Thyroid gland (tissue), 4 donors: ENCODE measurements at regions not wholly inside any gene's neighbourhood (a gene's known extent, or its start where the extent isn't known, plus 50 kb on each side); places are given as distances from the start of the nearest gene placed in this dataset.

Experiments
- DNase-seq, 2 donors: peaks; one replicate each; pipeline ENCODE4 v3.0.0-alpha.2; 2019
- H3K27ac ChIP-seq, 3 donors: fragments of 200-600 bp; sonication (generic); 1 replicate in 2 of 3; 2 replicates in 1 of 3; pipeline ENCODE4 v1.5.1; 2016 to 2019; ENCODE audit warnings: mild to moderate bottlenecking in 1 of 3, moderate library complexity in 1 of 3
- H3K27me3 ChIP-seq: fragments of 200-600 bp; sonication (generic); one replicate; pipeline ENCODE4 v1.5.1; 2019
- H3K36me3 ChIP-seq, 2 donors: fragments of 200-600 bp; sonication (generic); one replicate each; pipeline ENCODE4 v1.5.1; 2016 to 2019
- H3K4me1 ChIP-seq, 2 donors: fragments of 200-600 bp; sonication (generic); one replicate each; pipeline ENCODE4 v1.5.1; 2017 to 2019
- H3K4me3 ChIP-seq, 3 donors: fragments of 200-600 bp; sonication (generic); replicated peaks in 1 of 3; 1 replicate in 2 of 3; 2 replicates in 1 of 3; pipeline ENCODE4 v1.5.1; 2016; ENCODE audit warnings: mild to moderate bottlenecking in 1 of 3
- H3K9me3 ChIP-seq: fragments of 200-600 bp; sonication (generic); one replicate; pipeline ENCODE4 v1.5.1; 2017
- POLR2A ChIP-seq, 2 donors: fragments of 450-650 bp; IDR thresholded peaks; one replicate each; pipeline ENCODE4 v1.6.1; 2017; ENCODE audit warnings: antibody characterized with exemption in 2 of 2, mild to moderate bottlenecking in 2 of 2, moderate library complexity in 1 of 2
- WGBS, 2 donors: methylation state at CpG; one replicate each; pipeline ENCODE4 v1.1.5; 2017; 5-methylcytosine and 5-hydroxymethylcytosine counted together
- intact Hi-C: fragments of 100-400 bp; cut with DNase I; formaldehyde crosslinking; loops from one replicate; pipeline ENCODE4 v1.15.1; 2023
- TF ChIP-seq, protein P1 (sequence below), 6 experiments: fragments of 200-600 bp in 3 of 6; fragments of 450-650 bp in 3 of 6; sonication (generic) in 3 of 6; IDR thresholded peaks; one replicate each; pipeline ENCODE4 v1.5.1; 2016 to 2019; ENCODE audit warnings: antibody characterized with exemption in 6 of 6, mild to moderate bottlenecking in 2 of 6, inconsistent platforms in 1 of 6, moderate library complexity in 1 of 6

DNA sequence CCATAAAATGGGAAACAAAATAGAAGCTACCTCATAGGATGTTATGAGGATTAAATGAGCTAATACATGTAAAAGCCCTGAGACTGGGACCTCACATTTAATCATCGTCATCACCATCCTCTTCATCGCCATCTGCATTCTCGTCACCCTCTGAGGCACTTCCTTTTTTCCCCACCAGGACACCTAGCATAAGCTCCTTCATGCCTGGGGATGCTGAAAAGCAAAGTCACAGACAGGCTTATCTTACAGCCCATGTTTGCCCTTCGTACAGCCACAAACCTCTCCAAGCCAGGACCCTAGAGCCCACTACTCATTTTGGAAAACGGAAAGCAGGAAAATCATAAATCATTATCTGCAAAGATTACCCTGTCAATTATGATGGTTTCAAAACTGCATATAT, 249.6 kb downstream of the GPAM start:
- Histone ChIP-seq H3K9me3 (no peaks in the 10 kb centered on the region), H3K27ac (no peak overlapping the region), H3K36me3 (no peaks in the 10 kb centered on the region), H3K4me3 (no peak overlapping the region), H3K4me1 (no peaks in the 10 kb centered on the region), H3K27me3 (no peaks in the 10 kb centered on the region)
- 82 to 84% methylated on average over 5 of the region's 5 CpGs for WGBS, 2 donors
- intact Hi-C loops: no loop called here
- TF ChIP-seq, protein P1, sequence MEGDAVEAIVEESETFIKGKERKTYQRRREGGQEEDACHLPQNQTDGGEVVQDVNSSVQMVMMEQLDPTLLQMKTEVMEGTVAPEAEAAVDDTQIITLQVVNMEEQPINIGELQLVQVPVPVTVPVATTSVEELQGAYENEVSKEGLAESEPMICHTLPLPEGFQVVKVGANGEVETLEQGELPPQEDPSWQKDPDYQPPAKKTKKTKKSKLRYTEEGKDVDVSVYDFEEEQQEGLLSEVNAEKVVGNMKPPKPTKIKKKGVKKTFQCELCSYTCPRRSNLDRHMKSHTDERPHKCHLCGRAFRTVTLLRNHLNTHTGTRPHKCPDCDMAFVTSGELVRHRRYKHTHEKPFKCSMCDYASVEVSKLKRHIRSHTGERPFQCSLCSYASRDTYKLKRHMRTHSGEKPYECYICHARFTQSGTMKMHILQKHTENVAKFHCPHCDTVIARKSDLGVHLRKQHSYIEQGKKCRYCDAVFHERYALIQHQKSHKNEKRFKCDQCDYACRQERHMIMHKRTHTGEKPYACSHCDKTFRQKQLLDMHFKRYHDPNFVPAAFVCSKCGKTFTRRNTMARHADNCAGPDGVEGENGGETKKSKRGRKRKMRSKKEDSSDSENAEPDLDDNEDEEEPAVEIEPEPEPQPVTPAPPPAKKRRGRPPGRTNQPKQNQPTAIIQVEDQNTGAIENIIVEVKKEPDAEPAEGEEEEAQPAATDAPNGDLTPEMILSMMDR (IDR thresholded peaks at IDR 0.05): no peak
- no peak for TF ChIP-seq POLR2A (IDR thresholded peaks at IDR 0.05)
- DNase-seq: no peak

DNA sequence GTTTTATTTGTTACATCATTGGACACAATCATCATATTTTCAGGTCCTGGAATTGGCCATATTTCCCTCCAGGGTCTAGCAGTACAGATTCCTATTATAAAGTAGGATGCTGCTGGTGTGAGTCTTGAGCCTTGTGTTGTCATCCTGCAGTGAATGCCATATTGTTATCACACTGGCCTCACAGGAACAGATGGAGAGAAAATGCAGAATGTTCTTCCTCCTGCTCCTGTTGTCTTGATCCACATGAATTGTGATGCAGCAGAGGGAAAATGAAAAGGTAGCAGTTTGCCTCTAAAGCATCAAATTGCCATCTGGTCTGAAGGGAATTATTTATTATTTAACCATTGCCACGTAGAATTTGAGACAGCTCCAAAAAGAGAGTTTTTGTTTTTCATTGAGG, 248.6 kb downstream of the GPAM start:
- 84 to 89% methylated on average over 1 of the region's 1 CpG for WGBS, 2 donors
- TF ChIP-seq POLR2A (IDR thresholded peaks at IDR 0.05): no peak
- TF ChIP-seq, protein P1 (IDR thresholded peaks at IDR 0.05): no peak
- H3K36me3 ChIP-seq: no peaks in the 10 kb centered on the region
- no peaks in the 10 kb centered on the region for H3K9me3 ChIP-seq
- H3K4me3 ChIP-seq: no peak overlapping the region
- no peak overlapping the region for H3K27ac ChIP-seq
- no peaks in the 10 kb centered on the region for H3K4me1 ChIP-seq
- no peaks in the 10 kb centered on the region for H3K27me3 ChIP-seq
- intact Hi-C loops: no loop called here
- no peak for DNase-seq

DNA sequence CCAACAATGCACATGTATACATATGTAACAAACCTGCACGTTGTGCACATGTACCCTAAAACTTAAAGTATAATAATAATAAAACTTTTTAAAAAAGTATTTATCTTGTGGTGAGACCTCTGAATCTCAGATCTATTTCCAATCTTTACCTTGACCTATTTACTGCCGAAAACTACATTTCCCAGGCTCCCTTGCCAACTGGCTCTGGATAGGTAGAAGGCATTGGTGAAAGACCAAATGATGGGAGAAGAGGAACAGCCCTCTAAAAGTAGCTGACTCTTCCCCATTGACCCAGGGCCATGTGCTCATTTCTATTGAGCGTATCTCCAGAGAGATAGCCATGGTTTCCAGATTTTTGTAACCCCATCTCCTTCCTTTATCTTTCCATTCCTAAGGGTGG, 247.4 kb downstream of the GPAM start:
- intact Hi-C loops: no loop called here
- WGBS, 2 donors: 86 to 88% methylated on average over 3 of the region's 3 CpGs

DNA sequence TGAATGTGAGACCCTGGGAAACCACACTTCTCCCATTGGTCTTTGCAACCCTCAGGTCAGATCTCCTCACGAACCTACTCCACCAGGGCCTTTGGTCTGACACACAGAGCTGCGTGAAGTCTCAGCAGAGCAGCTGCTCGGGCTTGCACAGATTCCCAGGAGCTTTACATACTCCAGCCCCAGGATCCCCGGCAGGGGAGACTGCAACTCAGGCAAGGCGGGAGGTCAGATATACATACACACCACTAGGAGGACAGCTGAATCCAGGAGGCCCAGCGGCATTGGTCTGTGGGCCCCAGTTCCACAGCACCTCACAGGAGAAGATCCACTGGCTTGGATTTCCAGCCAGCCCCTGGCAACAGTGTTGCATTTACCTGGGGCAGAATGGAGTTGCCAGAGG, 239.2 kb downstream of the GPAM start:
- intact Hi-C loops: no loop called here
- WGBS, 2 donors: 65% methylated on average over 6 of the region's 6 CpGs; no CpG with 5 or more reads in 1 of the 2 donors
- no peak overlapping the region for H3K4me3 ChIP-seq
- no peaks in the 10 kb centered on the region for H3K36me3 ChIP-seq
- TF ChIP-seq POLR2A (IDR thresholded peaks at IDR 0.05): no peak
- TF ChIP-seq, protein P1 (IDR thresholded peaks at IDR 0.05): no peak
- no peaks in the 10 kb centered on the region for H3K9me3 ChIP-seq
- no peak overlapping the region for H3K27ac ChIP-seq
- H3K4me1 ChIP-seq: no peaks in the 10 kb centered on the region
- no peak for DNase-seq
- no peaks in the 10 kb centered on the region for H3K27me3 ChIP-seq

More for the DNA sequence above, 247.4 kb downstream of the GPAM start:
- no peaks in the 10 kb centered on the region for H3K9me3 ChIP-seq
- no peak overlapping the region for H3K27ac ChIP-seq
- H3K27me3 ChIP-seq: no peaks in the 10 kb centered on the region
- no peak for TF ChIP-seq POLR2A (IDR thresholded peaks at IDR 0.05)
- TF ChIP-seq, protein P1 (IDR thresholded peaks at IDR 0.05): no peak
- H3K4me1 ChIP-seq: no peaks in the 10 kb centered on the region
- H3K36me3 ChIP-seq: no peaks in the 10 kb centered on the region
- no peak overlapping the region for H3K4me3 ChIP-seq
- no peak for DNase-seq

DNA sequence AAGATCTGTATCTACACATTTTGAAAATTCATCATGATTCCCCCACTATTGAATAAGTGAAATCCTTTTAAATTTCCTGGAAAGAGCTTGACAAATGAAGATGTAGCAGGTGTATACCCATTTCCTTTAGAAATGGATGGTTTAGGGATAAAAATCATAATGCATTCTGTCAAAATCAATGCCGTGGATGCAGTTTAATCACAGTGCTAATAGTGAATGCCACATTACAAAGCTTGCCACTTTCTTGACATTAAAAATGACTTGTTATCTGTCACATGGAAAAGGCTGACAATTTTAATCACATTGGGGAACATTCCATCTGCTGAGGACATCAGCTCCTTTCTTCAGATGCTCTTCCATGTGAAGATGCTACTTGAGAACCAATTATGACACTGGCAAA, 229.6 kb downstream of the GPAM start:
- H3K27ac ChIP-seq: no peak overlapping the region
- no peak for DNase-seq
- H3K9me3 ChIP-seq: no peaks in the 10 kb centered on the region
- H3K4me3 ChIP-seq: no peak overlapping the region
- H3K4me1 ChIP-seq: no peaks in the 10 kb centered on the region
- WGBS, 2 donors: 86 to 88% methylated on average over 1 of the region's 1 CpG
- TF ChIP-seq, protein P1 (IDR thresholded peaks at IDR 0.05): no peak
- TF ChIP-seq POLR2A (IDR thresholded peaks at IDR 0.05): no peak
- no peaks in the 10 kb centered on the region for H3K27me3 ChIP-seq
- intact Hi-C loops: no loop called here
- H3K36me3 ChIP-seq: no peaks in the 10 kb centered on the region
